PC-9 (cell line): ENCODE measurements at regions not wholly inside any gene's neighbourhood (a gene's known extent, or its start where the extent isn't known, plus 50 kb on each side); places are given as distances from the start of the nearest gene placed in this dataset.

Experiments
- EZH2 ChIP-seq: fragments of 200-600 bp; sonication (generic); IDR thresholded peaks from 2 replicates; pipeline ENCODE4 v1.8.0; 2017; ENCODE audit warnings: antibody characterized with exemption, low read depth
- TF ChIP-seq, protein P1 (sequence below): fragments of 200-600 bp; sonication (generic); conservative IDR thresholded peaks from 2 replicates; pipeline ENCODE4 v1.6.1; 2017; ENCODE audit warnings: mixed run types, antibody characterized with exemption, mild to moderate bottlenecking, moderate library complexity

DNA sequence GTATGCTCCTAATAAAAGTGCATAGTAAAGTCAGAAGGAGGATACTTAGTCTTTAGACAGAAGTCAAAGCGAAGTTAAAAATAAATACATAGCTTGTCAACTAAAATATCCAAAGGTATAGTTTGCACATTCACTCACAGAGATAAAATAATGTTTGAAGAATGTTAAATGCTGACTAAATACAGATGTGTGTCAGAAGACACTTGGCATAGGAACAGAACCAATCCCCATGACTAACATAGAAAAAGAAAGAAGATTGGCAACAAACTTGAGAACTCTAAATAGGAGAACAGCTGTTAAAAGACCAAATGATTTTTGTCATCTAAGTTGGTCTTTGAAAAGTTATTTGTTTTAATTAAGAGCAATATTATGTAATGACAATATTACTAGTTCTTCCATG, 1172.1 kb upstream of the RAG2 start:
- TF ChIP-seq, protein P1, sequence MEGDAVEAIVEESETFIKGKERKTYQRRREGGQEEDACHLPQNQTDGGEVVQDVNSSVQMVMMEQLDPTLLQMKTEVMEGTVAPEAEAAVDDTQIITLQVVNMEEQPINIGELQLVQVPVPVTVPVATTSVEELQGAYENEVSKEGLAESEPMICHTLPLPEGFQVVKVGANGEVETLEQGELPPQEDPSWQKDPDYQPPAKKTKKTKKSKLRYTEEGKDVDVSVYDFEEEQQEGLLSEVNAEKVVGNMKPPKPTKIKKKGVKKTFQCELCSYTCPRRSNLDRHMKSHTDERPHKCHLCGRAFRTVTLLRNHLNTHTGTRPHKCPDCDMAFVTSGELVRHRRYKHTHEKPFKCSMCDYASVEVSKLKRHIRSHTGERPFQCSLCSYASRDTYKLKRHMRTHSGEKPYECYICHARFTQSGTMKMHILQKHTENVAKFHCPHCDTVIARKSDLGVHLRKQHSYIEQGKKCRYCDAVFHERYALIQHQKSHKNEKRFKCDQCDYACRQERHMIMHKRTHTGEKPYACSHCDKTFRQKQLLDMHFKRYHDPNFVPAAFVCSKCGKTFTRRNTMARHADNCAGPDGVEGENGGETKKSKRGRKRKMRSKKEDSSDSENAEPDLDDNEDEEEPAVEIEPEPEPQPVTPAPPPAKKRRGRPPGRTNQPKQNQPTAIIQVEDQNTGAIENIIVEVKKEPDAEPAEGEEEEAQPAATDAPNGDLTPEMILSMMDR: no peak
- no peak for TF ChIP-seq EZH2
